ENCODE measurements at regions not wholly inside any gene's neighbourhood (a gene's known extent, or its start where the extent isn't known, plus 50 kb on each side); places are given as distances from the start of the nearest gene placed in this dataset.

GRCh38 chr6:101302593-101302992 lies 90.9 kb upstream of the GRIK2 start:
- FAIRE-seq = no peak
- Histone ChIP-seq H3K36me3 (ENCODE audit: control insufficient read depth, insufficient read depth, low read length) (no peaks in the 10 kb centered on the region), H3K27me3 (ENCODE audit: control insufficient read depth, insufficient read depth, low read length) (no peaks in the 10 kb centered on the region), H3K4me3 (ENCODE audit: low read depth, low read length) (no peak overlapping the region)
- peak; percentile 82 for DNase-seq (ENCODE audit: low read depth)
- no peak for TF ChIP-seq CTCF (IDR thresholded peaks at IDR 0.05; ENCODE audit: insufficient read depth, low read length, severe bottlenecking)

- Histone ChIP-seq H3K4me3 (ENCODE audit: low read depth, low read length) (no peak overlapping the region), H3K36me3 (ENCODE audit: control insufficient read depth, insufficient read depth, low read length) (no peaks in the 10 kb centered on the region), H3K27me3 (ENCODE audit: control insufficient read depth, insufficient read depth, low read length) (no peaks in the 10 kb centered on the region)
- DNase-seq (ENCODE audit: low read depth) (no peak), FAIRE-seq (no peak)
- no peak for TF ChIP-seq CTCF (IDR thresholded peaks at IDR 0.05; ENCODE audit: insufficient read depth, low read length, severe bottlenecking)
Observed at GRCh38 chr6:101303495-101303894, 90.0 kb upstream of the GRIK2 start.

- Histone ChIP-seq H3K36me3 (ENCODE audit: control insufficient read depth, insufficient read depth, low read length) (no peaks in the 10 kb centered on the region), H3K27me3 (ENCODE audit: control insufficient read depth, insufficient read depth, low read length) (no peaks in the 10 kb centered on the region), H3K4me3 (ENCODE audit: low read depth, low read length) (no peak overlapping the region)
- no peak for DNase-seq (ENCODE audit: low read depth)
- FAIRE-seq = no peak
- TF ChIP-seq CTCF (IDR thresholded peaks at IDR 0.05; ENCODE audit: insufficient read depth, low read length, severe bottlenecking) = no peak
Observed at GRCh38 chr6:101312652-101313051, 80.9 kb upstream of the GRIK2 start.

GRCh38 chr6:101322921-101323320 lies 70.6 kb upstream of the GRIK2 start:
- FAIRE-seq (no peak), DNase-seq (ENCODE audit: low read depth) (no peak)
- H3K36me3 ChIP-seq (ENCODE audit: control insufficient read depth, insufficient read depth, low read length) = no peaks in the 10 kb centered on the region
- TF ChIP-seq CTCF (IDR thresholded peaks at IDR 0.05; ENCODE audit: insufficient read depth, low read length, severe bottlenecking) = no peak
- H3K27me3 ChIP-seq (ENCODE audit: control insufficient read depth, insufficient read depth, low read length) = no peaks in the 10 kb centered on the region
- no peak overlapping the region for H3K4me3 ChIP-seq (ENCODE audit: low read depth, low read length)

GRCh38 chr6:101326411-101326810 lies 67.1 kb upstream of the GRIK2 start:
- H3K4me3 ChIP-seq (ENCODE audit: low read depth, low read length) = no peak overlapping the region
- TF ChIP-seq CTCF (IDR thresholded peaks at IDR 0.05; ENCODE audit: insufficient read depth, low read length, severe bottlenecking) = no peak
- no peak for FAIRE-seq
- H3K27me3 ChIP-seq (ENCODE audit: control insufficient read depth, insufficient read depth, low read length) = no peaks in the 10 kb centered on the region
- no peaks in the 10 kb centered on the region for H3K36me3 ChIP-seq (ENCODE audit: control insufficient read depth, insufficient read depth, low read length)
- DNase-seq (ENCODE audit: low read depth) = no peak

- DNase-seq (ENCODE audit: low read depth) = no peak
- Histone ChIP-seq H3K36me3 (ENCODE audit: control insufficient read depth, insufficient read depth, low read length) (no peaks in the 10 kb centered on the region), H3K4me3 (ENCODE audit: low read depth, low read length) (no peak overlapping the region), H3K27me3 (ENCODE audit: control insufficient read depth, insufficient read depth, low read length) (no peaks in the 10 kb centered on the region)
- no peak for FAIRE-seq
- no peak for TF ChIP-seq CTCF (IDR thresholded peaks at IDR 0.05; ENCODE audit: insufficient read depth, low read length, severe bottlenecking)
Observed at GRCh38 chr6:101341926-101342325, 51.6 kb upstream of the GRIK2 start.
